ENCODE measurements at regions not wholly inside any gene's neighbourhood (a gene's known extent, or its start where the extent isn't known, plus 50 kb on each side); places are given as distances from the start of the nearest gene placed in this dataset.

- no peak for DNase-seq (ENCODE audit: extremely low spot score, unreplicated experiment)
- Mint-ChIP-seq H3K27ac (ENCODE audit: unreplicated experiment) (no peak overlapping the region), H3K36me3 (ENCODE audit: unreplicated experiment) (no peaks in the 10 kb centered on the region), H3K4me1 (ENCODE audit: unreplicated experiment) (no peaks in the 10 kb centered on the region), H3K4me3 (ENCODE audit: unreplicated experiment) (no peak overlapping the region), H3K27me3 (ENCODE audit: unreplicated experiment) (peaks cover 38% of the 10 kb centered on the region), H3K9me3 (ENCODE audit: unreplicated experiment) (no peaks in the 10 kb centered on the region)
- TF ChIP-seq, protein P1, sequence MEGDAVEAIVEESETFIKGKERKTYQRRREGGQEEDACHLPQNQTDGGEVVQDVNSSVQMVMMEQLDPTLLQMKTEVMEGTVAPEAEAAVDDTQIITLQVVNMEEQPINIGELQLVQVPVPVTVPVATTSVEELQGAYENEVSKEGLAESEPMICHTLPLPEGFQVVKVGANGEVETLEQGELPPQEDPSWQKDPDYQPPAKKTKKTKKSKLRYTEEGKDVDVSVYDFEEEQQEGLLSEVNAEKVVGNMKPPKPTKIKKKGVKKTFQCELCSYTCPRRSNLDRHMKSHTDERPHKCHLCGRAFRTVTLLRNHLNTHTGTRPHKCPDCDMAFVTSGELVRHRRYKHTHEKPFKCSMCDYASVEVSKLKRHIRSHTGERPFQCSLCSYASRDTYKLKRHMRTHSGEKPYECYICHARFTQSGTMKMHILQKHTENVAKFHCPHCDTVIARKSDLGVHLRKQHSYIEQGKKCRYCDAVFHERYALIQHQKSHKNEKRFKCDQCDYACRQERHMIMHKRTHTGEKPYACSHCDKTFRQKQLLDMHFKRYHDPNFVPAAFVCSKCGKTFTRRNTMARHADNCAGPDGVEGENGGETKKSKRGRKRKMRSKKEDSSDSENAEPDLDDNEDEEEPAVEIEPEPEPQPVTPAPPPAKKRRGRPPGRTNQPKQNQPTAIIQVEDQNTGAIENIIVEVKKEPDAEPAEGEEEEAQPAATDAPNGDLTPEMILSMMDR (IDR thresholded peaks at IDR 0.05): no peak
These were observed 99.9 kb downstream of the TEX29 start for GRCh38 chr13:111420113-111420876.

GRCh38 chr13:111421216-111421615 lies 100.8 kb downstream of the TEX29 start:
- DNase-seq (ENCODE audit: extremely low spot score, unreplicated experiment): no peak
- H3K4me3 Mint-ChIP-seq (ENCODE audit: unreplicated experiment): no peak overlapping the region
- no peaks in the 10 kb centered on the region for H3K36me3 Mint-ChIP-seq (ENCODE audit: unreplicated experiment)
- H3K4me1 Mint-ChIP-seq (ENCODE audit: unreplicated experiment): no peaks in the 10 kb centered on the region
- peaks cover 33% of the 10 kb centered on the region for H3K27me3 Mint-ChIP-seq (ENCODE audit: unreplicated experiment)
- no peak overlapping the region for H3K27ac Mint-ChIP-seq (ENCODE audit: unreplicated experiment)
- H3K9me3 Mint-ChIP-seq (ENCODE audit: unreplicated experiment): no peaks in the 10 kb centered on the region
- TF ChIP-seq, protein P1 (IDR thresholded peaks at IDR 0.05): no peak

GRCh38 chr13:111422348-111422747 lies 101.9 kb downstream of the TEX29 start:
- Mint-ChIP-seq H3K4me1 (ENCODE audit: unreplicated experiment) (no peaks in the 10 kb centered on the region), H3K4me3 (ENCODE audit: unreplicated experiment) (no peak overlapping the region)

DNA sequence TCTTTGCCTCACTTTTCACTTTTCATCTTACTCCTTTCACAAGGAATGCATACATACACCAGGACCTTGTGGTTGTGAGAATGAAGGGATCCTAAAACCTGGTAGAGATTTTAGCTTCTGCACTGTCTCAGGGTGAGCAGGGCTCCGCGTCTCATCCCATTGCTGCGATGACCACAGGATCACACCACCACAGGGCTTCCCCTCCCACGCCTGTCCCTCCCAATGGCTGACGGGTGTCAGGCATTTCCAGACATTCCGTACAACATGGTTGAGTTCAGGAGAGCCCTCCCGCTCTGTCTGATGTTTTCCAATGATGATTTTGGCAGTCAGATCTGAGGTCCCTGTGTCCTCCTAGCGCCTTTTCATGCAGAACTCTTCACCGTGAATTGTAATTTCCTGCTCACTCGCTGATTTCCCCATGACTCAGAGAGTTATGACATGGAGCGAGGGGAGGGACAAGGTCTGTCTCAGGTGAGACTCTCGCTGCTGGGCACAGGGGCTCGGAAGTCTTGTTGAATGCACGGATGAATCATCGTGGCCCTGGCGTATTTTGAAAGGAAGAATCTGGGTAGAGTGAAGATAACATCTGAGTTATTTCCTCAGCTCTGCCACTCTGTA lies 102.8 kb downstream of the TEX29 start:
- TF ChIP-seq, protein P1 (IDR thresholded peaks at IDR 0.05): no peak
- no peaks in the 10 kb centered on the region for H3K9me3 Mint-ChIP-seq (ENCODE audit: unreplicated experiment)
- no peaks in the 10 kb centered on the region for H3K36me3 Mint-ChIP-seq (ENCODE audit: unreplicated experiment)
- no peak overlapping the region for H3K27ac Mint-ChIP-seq (ENCODE audit: unreplicated experiment)
- H3K27me3 Mint-ChIP-seq (ENCODE audit: unreplicated experiment): peaks cover 23% of the 10 kb centered on the region
- no peak for DNase-seq (ENCODE audit: extremely low spot score, unreplicated experiment)
- no peak overlapping the region for H3K4me3 Mint-ChIP-seq (ENCODE audit: unreplicated experiment)
- H3K4me1 Mint-ChIP-seq (ENCODE audit: unreplicated experiment): no peaks in the 10 kb centered on the region

More at GRCh38 chr13:111422348-111422747, 101.9 kb downstream of the TEX29 start:
- TF ChIP-seq, protein P1 (IDR thresholded peaks at IDR 0.05): no peak
- Mint-ChIP-seq H3K27me3 (ENCODE audit: unreplicated experiment) (peaks cover 32% of the 10 kb centered on the region), H3K36me3 (ENCODE audit: unreplicated experiment) (no peaks in the 10 kb centered on the region), H3K9me3 (ENCODE audit: unreplicated experiment) (no peaks in the 10 kb centered on the region), H3K27ac (ENCODE audit: unreplicated experiment) (no peak overlapping the region)
- DNase-seq (ENCODE audit: extremely low spot score, unreplicated experiment): no peak

GRCh38 chr13:111424134-111424533 lies 103.7 kb downstream of the TEX29 start:
- TF ChIP-seq, protein P1 (IDR thresholded peaks at IDR 0.05): no peak
- Mint-ChIP-seq H3K4me1 (ENCODE audit: unreplicated experiment) (no peaks in the 10 kb centered on the region), H3K36me3 (ENCODE audit: unreplicated experiment) (no peaks in the 10 kb centered on the region), H3K9me3 (ENCODE audit: unreplicated experiment) (no peaks in the 10 kb centered on the region), H3K27me3 (ENCODE audit: unreplicated experiment) (peaks cover 17% of the 10 kb centered on the region), H3K27ac (ENCODE audit: unreplicated experiment) (no peak overlapping the region), H3K4me3 (ENCODE audit: unreplicated experiment) (no peak overlapping the region)
- DNase-seq (ENCODE audit: extremely low spot score, unreplicated experiment): no peak
